Endothelial cell of umbilical vein (primary cell): ENCODE measurements at regions not wholly inside any gene's neighbourhood (a gene's known extent, or its start where the extent isn't known, plus 50 kb on each side); places are given as distances from the start of the nearest gene placed in this dataset.

Experiments
- CTCF ChIP-seq, 2 donors: IDR thresholded peaks; 1 replicate in 1 of 2; 2 replicates in 1 of 2; pipeline ENCODE4 v1.5.1; 2011; ENCODE audit warnings: low read length in 2 of 2, mild to moderate bottlenecking in 2 of 2, moderate library complexity in 2 of 2, control low read depth in 1 of 2, inconsistent platforms in 1 of 2, low read depth in 1 of 2; ENCODE audit not compliant: insufficient read depth in 1 of 2; ENCODE audit errors: extremely low read depth in 1 of 2
- EZH2 ChIP-seq: IDR thresholded peaks from 2 replicates; pipeline ENCODE4 v1.6.1; 2012; ENCODE audit warnings: borderline replicate concordance, low read depth, mild to moderate bottlenecking, moderate library complexity, low read length, inconsistent platforms; ENCODE audit not compliant: severe bottlenecking
- JUN ChIP-seq: IDR thresholded peaks from 2 replicates; pipeline ENCODE4 v1.6.1; 2011; ENCODE audit warnings: borderline replicate concordance, low read depth; ENCODE audit not compliant: insufficient read length, insufficient read depth
- POLR2A ChIP-seq: IDR thresholded peaks from 2 replicates; pipeline ENCODE4 v1.6.1; 2012; ENCODE audit warnings: low read depth, mild to moderate bottlenecking, control low read depth, low read length
- POLR2AphosphoS5 ChIP-seq: IDR thresholded peaks from 2 replicates; pipeline ENCODE4 v1.6.1; 2012; ENCODE audit warnings: low read depth, mild to moderate bottlenecking, control low read depth, low read length, moderate library complexity; ENCODE audit not compliant: insufficient read depth
- TF ChIP-seq, protein P1 (sequence below): IDR thresholded peaks from 2 replicates; pipeline ENCODE4 v1.6.1; 2011; ENCODE audit not compliant: insufficient read depth, insufficient read length

DNA sequence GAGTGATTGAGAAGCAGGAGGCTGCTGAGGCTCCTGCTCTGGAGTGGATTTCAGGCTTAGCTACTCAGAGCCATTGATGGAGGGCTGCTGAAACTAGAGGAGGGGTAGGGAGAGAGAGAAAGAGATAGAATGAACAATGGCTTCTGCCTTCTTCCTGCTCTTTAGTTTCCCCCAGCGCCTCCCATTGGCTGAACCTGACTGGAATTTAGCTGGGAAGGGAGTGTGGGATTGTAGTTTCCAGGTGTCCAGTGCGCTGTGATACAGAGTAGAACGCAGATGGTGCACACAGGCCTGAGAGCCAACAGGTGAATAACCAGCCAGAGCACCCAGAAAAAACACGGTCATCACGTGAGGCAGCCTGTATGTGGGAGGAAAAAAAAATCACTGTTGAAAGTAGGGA is 140.1 kb downstream of the IL20RB start:
- no peak for TF ChIP-seq CTCF (IDR thresholded peaks at IDR 0.05; ENCODE audit: extremely low read depth in 1 of 2, insufficient read depth in 1 of 2, low read depth in 1 of 2, low read length in 2 of 2)
- no peak for TF ChIP-seq EZH2
- no peak for TF ChIP-seq POLR2A
- no peak for TF ChIP-seq POLR2AphosphoS5
- TF ChIP-seq, protein P1, sequence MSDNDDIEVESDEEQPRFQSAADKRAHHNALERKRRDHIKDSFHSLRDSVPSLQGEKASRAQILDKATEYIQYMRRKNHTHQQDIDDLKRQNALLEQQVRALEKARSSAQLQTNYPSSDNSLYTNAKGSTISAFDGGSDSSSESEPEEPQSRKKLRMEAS: no peak
- TF ChIP-seq JUN: no peak
